ENCODE measurements at regions not wholly inside any gene's neighbourhood (a gene's known extent, or its start where the extent isn't known, plus 50 kb on each side); places are given as distances from the start of the nearest gene placed in this dataset.
"Not testable (repeated sequence)": the region's sequence is repeated elsewhere in the genome, so short reads cannot be mapped to it uniquely, and the experiment has no call there.

DNA sequence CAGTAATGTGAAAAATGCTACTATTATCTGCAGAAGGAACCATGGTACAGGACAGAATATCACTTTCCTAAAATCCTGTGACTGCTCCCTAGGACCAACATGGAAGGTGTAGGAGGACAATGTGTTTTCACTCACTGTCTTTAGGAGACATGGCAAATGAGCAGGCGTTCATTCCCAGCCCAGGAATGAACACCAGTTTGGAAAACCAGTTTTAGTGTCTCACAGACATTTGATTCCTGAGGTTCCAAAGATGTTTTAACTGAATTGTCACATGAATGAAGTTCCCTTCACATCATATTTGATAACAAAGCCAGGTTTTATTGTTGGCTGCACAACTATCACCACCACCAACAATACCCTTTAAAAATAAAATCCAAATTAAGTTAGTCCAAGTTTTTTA, 178.2 kb downstream of the ENC1 start:
- no peak for DNase-seq (ENCODE audit: low read depth in 2 of 2)

DNA sequence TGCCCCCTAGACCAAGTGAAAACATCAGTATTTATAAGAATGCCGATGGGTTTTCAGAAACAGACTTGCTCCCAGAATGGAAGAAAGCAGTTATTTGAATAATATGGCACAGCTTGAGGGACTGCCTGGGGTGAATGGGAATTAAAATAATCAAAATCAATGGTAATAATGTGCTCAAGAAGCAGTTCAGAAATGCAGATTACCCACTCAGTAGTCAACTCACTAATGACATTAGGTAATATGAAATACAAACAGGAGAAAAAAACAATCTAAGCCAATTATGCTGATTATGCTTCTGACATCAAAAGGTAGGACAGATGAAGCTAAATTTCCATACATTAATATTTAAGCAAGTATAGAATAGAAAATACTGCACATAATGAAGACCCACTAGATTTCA, 179.3 kb downstream of the ENC1 start:
- no peak for DNase-seq (ENCODE audit: low read depth in 2 of 2)

DNA sequence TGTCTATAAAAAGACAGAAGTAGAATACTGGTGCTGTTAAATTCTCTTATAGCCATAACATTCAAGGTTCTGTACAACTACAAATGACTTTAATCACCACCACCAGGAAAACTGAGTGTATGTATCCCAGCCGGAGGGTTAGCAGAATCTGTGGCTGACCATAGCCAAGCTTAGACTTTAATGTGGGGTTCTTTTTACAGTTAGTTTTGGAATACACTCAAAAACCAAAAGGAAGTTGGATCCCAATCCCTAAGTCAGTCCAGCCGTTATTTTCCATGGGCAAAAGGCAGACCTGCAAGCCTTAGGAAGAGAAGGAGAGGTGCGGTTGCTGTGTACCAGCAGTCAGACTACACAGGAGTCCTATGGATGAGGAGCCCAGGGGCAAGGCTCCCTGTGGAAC, 179.8 kb downstream of the ENC1 start:
- DNase-seq (ENCODE audit: low read depth in 2 of 2): no peak

DNA sequence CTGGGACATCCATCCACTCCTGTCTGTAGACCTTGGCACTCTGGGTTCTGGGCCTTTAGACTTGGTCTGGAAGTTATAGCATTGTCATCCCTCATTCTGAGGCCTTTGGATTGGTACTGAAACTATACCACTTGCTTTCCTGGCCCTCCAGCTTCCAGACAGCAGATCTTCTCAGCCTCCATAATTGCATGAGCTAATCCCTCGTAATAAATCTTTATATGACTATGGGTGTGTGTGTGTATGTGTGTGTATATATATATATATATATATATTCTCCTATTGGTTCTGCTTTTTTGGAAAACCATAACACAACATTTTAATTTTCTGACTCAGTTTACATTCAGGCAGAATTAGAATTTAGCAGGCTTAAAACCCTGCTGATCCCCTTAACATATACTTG, 180.5 kb downstream of the ENC1 start:
- DNase-seq (ENCODE audit: low read depth in 2 of 2): no peak

DNA sequence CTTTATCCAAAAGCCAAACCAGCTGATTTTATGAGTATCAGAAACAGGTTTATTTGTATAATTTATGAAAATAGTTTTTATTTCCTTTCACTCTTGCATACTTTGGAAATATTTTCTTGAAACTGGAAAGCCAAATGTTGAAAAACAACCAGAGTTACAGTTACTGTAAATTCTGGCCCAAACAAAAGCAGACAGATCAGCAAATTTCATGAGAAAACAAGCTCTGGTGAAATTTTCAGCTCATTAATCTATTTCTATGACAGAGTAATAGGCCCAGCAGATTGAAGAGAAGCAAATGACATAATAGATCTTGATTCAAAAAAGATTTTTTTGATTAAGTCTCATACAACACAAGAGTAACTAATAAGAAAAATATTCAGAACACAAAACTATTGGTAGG, 182.7 kb downstream of the ENC1 start:
- no peak for DNase-seq (ENCODE audit: low read depth in 2 of 2)

DNA sequence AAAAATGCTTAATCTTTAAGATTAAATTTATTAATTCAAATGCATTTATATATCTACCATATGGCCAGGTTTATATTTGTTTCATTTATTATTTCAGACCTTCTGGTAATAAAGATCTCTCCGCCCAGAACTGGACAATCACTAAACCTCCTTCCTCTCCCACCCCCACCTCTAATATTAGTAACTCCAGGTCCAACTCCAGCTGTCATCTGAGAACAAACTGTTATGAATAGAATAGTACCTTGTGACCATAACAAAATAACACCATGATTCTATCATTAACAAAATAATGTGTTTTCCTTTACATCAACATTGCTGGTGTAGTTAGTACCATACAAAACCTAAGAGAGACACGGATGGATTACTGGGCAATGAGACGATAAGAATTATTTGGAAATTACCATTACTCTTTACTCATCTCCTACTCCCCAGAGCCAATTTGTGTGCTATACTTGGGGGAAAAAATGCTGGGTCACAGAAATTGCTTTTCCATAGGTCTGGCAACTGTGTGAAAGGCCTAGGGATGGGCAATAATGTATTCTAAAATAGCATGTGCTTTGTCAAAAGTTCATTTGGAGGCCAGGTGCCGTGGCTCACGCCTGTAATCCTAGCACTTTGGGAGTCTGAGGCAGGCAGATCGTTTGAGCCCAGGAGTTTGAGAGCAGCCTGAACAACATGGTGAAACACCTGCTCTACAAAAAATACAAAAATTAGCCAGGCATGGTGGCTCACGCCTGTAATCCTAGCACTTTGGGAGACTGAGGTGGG, 186.1 kb downstream of the ENC1 start:
- peak; percentile 18 to 62 for DNase-seq (ENCODE audit: low read depth in 2 of 2)

DNA sequence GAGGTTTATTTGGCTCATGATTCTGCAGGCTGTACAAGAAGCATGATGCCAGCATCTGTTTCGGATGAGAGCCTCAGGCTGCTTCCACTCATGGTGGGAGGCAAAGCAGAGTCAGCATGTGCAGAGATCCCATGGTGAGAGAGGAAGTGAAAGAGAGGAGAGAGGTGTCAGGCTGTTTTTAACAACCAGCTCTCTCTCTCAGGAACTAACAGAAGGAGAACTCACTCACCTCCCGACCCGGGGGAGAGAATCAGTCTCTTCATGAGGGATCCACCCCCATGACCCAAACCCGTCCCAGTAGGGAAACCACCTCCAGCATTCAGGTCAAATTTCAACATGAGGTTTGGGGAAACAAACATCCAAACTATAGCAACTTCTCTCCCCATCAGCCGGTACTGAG, 187.7 kb downstream of the ENC1 start:
- DNase-seq (ENCODE audit: low read depth in 2 of 2): no peak

DNA sequence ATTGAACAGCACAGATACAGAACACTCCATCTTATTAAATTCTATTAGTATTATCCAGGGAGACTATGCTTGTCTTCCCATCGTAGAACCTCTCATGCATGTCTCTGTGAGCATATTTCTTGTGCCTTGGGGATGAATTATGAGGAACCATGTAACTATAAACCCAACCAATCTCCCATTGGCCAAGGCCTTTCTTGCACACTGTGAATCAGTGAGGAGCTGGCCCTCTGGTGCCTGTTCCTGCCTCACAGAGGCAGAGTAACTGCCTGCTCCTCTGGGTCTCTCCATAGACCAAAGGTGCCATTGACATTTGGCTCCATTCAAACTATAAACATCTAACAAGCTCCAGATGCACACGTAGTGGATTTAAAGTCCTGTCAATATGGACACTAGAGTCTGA, 190.4 kb downstream of the ENC1 start:
- DNase-seq (ENCODE audit: low read depth in 2 of 2): no peak

DNA sequence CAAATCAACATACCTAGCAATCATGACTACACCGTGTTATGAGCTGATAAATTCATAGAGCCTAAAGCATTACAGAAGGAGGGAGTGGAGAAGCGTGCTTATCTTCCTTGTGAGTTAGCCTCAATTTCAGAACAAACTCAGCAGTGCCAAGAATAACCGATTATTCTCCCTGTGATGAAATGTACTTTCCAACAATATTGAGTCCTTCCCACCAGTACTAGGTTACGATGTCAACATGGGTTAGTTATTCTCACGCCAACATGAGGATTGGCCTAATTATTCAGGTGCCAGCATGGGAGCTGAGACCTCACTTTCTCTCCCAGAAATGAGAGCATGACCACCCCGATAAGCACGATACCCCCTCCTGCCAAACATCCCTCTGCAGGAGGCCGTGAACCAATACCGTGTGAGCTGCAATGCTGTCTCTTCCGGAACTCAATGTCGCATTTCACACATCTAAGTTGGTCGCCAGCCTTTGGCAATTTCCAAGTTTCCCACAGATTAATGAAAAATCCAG, 193.7 kb downstream of the ENC1 start:
- DNase-seq (ENCODE audit: low read depth in 2 of 2): no peak

DNA sequence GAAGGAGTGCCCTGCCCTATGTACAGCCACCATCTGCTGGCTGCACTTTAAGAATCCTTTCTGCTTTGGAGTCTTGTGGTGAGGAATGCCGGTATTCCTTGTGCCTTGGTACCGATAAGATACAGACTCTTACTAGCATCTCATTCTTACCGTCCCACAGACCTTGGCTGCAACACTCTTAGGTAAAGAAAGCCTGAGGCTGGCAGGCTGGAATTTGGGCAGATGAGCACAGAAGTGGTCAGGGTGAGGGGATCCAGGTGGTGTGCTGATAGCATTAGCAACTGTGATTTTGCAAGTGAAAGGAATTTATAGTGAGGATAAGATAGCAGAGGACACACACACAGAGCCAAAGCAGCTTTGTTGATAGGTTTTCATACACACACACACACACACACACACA, 198.1 kb downstream of the ENC1 start:
- no peak for DNase-seq (ENCODE audit: low read depth in 2 of 2)

DNA sequence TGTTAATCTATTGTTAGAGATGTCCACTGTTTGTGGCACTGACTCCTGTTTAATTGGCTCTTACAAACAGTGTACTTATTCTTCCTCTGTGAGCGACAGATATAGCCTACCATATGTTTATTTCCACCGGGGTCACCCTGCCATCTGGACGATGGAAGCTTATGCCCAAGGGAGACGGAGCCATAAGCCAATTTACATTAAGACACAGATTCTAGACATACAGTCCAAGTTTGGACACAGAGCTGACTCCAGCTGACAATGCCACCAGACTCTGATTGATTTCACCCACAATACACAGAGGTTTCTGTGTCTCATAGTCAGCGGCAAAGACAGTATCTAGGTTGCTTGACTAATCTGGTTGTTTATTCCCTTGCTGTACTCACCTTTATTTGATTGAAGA, 198.9 kb downstream of the ENC1 start:
- DNase-seq (ENCODE audit: low read depth in 2 of 2): no peak

DNA sequence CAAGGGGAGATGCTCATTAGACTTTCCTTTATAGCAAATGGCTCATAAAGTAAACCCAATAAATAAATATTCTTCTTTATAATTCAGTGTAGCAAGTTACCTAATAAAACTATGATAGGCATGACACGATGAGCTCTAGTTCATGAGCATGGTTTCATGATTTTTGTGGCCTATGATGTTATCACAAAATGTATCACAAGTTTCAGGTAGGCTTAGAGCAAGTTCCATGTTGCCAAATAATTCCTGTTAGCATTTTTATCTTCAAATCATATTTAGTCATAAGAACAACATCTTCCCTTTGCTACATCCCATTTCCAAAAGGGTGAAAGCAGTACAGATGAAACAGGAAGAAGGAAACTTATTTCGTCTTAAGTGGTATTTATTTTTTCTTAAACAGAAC, 200.2 kb downstream of the ENC1 start:
- no peak for DNase-seq (ENCODE audit: low read depth in 2 of 2)

DNA sequence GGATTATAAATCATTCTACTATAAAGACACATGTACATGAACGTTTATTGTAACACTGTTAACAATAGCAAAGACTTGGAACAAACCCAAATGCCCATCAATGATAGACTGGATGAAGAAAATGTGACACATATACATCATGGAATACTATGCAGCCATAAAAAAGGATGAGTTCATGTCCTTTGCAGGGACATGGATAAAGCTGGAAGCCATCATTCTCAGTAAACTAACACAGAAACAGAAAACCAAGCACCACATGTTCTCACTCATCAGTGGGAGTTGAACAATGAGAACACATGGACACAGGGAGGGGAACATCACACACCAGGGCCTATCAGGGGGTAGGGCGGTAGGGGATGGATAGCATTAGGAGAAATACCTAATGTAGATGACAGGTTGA, 202.7 kb downstream of the ENC1 start:
- DNase-seq (ENCODE audit: low read depth in 2 of 2): not testable (repeated sequence)

DNA sequence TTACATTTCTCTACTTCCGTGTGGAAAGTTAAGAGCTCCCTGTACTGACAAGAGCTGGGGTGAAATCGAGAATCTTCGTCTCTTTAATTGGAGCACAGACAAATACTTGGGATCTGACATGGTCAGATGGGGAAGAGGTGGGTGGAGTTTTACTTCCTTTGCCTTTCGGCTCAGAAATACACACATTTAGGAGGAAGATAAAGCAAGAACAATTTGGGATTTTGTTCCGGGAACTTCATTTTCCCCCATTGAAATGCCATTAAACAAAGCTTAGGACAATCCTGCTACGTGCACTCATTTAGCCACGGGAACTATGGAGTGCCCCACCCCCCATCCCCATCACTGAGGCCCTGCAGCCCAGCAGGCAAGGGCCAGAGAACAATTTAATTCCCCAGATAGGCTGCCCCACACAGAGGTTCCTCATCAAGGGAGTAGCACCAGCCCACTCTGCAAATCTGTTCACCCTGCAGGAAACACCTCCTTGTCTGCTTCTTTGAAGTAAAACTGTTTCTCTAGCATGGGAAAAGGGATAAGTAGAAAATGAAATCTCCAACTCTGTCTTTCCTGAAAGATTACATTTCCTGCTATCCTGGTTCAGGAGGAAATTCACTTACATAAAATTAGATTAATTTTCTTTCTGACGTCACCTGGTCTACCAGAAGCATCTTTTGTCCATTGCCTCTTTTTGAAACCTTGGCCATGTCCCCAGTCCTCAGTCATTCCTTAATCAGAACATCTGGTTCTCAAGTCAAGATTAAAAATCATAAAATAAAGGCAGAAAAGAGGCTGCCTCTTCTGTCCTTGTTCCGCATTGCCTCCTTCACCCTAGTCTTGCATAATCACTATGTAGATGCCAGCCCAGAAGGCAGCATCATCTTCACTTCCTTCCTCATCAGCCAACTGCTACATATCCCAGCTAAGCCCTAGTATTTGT, 206.4 kb downstream of the ENC1 start:
- no peak for DNase-seq (ENCODE audit: low read depth in 2 of 2)

DNA sequence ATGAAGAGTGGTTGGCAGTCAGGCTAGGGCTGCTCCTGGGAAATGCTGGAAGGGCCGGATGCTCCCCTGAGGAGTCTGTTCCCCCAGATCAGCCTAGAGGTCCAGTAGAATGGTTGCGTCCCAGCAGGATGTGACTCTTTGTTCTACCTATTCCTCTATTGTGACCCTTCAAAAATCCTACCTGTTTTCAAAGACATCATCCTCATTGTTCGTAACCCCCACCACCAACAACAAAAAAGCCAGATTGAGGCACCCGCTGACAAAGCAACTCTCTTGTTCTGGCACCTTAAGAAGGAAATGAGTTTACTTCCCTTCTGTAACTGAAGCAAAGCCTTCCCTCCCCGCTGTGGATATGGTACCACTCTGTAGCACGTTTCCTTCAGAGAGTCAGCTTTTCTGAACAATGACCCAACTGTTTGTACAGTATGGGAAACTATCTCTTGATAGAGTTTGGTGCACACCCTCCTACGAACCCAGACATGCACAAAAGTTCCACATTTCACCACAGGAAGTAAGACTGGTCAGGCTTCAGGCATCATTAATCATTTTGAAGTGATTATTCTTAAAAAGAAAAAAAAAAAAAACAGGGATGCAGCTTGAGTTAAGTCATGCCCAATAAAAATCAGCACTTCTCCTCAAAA, 207.2 kb downstream of the ENC1 start:
- DNase-seq (ENCODE audit: low read depth in 2 of 2): peak in 1 of 2 donors; percentile 85

DNA sequence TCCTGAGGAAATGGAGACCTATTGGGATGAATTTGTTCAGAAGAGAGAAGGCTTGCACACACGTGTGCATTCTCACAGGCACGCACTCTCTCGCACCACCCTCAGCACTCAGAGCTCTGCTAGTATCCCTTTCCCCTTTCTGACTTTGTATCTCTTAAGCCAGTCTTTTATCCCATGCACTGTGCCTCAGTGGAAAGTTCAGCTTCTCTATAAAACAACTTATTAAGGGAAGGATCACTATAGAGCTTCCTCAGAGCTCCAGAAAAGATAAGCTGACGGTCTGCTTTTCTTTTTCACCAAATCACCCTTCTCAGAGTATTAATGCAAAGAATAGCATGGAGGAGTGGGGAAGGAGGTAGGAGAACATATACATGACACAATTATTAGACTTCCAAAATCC, 207.8 kb downstream of the ENC1 start:
- no peak for DNase-seq (ENCODE audit: low read depth in 2 of 2)

DNA sequence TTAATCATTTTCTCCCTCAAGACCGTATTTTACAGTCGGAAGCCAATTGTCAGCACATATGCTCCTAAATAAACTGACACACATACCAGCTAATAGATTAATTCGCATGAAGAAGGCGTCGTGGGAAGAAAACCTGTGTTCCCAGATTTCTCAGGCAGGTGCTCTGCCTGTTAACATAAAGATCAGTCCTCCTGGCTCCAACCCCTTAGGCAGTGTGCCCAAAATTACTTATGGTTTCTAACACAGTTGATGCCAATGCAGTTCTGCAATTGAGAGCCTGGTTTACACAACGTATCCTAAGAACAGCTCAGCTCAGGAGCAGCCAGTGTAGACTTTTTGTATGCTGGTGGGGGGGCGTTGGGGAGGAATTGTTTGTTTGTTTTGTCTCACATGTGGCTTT, 208.3 kb downstream of the ENC1 start:
- DNase-seq (ENCODE audit: low read depth in 2 of 2): no peak

DNA sequence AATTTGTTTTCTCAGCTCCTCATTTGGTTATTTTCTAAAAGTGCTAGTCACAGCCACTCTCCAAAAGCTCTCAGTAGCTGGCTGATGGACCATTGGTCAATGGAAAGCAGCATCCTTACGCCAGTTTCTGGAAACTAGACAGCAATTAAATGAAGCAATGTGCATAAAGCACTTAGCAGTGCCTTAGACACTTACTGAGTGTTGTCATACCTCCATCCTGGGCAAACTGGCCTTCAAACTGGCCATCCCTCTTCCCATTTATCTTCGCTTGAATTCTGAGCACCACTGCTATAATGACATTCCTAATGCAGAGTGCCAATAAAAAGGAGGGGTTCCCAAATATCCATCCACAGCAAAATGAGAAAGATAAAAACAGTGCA, 209.2 kb downstream of the ENC1 start:
- no peak for DNase-seq (ENCODE audit: low read depth in 2 of 2)

DNA sequence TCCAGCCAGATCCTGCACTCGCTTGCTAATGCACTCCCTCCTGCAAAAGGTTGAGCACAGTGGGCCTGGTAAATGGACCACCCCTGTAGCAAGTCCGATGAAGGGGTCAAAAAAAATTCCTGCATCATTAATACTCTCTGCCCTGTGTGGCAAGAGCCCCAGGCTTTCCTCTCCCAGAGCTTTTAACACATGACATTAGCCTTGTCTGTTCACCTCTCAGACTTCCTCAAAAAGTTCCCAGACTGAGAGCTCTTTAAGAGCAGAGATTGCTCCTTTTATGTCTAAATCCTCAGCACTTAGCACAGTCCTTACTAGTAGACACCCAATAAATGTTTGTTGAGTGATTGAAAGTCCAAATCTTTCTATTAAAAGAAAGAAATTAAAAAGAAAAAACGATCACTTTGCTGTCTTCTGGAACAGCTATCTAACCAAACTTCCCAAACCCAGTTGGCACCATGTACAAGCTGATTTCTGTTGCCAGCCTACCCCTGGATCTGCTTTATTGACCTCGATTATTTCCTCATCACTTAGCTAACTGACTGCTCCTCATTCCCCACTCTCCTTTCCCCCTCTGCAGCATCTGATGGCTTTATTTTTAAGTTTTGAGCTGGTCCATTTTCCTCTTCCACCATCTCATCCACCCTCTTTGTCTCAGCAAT, 209.8 kb downstream of the ENC1 start:
- DNase-seq (ENCODE audit: low read depth in 2 of 2): no peak

DNA sequence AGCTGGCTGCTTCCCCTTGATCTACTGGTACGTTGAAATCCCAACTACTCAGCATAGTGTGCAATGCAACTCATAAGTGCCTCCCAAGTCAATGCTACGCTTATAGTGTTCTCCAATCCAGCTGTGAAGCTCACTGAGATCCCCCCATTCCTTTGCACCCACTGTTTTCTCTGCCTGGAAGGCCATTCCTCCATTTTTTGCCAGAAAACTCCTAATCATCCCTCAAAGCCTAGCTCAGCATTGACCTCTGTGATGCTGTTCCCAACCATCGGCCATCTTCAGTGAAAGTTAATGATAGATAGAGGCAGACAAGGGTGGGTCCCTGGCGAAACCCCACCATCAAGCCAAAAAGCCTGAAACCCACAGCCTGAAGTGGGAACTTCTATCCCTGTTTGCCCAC, 211.0 kb downstream of the ENC1 start:
- no peak for DNase-seq (ENCODE audit: low read depth in 2 of 2)

DNA sequence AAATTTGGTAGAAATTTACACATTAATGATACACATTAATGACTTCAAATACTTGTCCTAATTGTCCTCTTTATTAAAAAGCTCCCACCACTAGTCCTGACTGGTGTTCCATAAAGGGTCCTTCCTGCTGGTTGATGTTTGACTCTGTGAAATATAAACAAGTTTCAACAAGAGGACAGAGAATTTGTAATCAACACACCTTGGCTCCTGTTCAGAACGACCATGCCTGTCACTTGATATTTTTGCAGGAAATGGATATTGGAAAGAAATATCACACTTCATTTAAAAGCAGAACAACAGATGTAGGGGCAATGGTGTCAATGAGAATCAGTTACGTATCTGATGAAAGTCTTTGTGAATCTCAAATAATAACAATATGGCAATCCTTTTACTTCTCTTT, 211.7 kb downstream of the ENC1 start:
- DNase-seq (ENCODE audit: low read depth in 2 of 2): no peak

DNA sequence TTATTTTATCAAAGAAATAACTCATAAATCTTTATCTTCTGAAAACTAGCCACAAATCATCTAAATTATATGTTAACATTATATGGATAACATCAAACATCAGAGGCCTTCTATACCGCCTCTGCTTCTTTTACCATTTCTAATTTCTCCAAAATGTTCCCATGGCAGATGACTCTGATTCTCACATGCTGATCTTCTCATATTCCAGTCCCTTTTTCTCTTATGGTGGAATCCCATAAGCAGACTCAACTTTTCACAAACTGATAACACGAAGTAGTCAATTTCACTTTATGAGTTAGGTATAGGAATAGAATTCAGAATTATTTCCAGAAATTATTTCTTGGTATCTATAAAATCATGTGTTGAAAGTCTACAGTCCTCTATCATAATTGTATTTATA, 212.3 kb downstream of the ENC1 start:
- DNase-seq (ENCODE audit: low read depth in 2 of 2): no peak
